OCI-LY7 (cell line): ENCODE measurements at regions not wholly inside any gene's neighbourhood (a gene's known extent, or its start where the extent isn't known, plus 50 kb on each side); places are given as distances from the start of the nearest gene placed in this dataset.

Source experiments
- BruUV-seq: library from RNA; stranded (reverse); fragments of 400-500 nt; replicated peaks from 2 replicates; lab custom pipeline; 2021; lab: Mats Ljungman, UMichigan
- CTCF ChIA-PET: fragments of 300-600 bp; sonication (Branson Sonifier 250); formaldehyde crosslinking; loops from one replicate; lab custom pipeline; 2022; ENCODE audit warnings: antibody characterized with exemption; ENCODE audit not compliant: unreplicated experiment; lab: Charles Lee
- POLR2A ChIA-PET: fragments of 300-600 bp; sonication (Branson Sonifier 250); formaldehyde crosslinking; loops from one replicate; lab custom pipeline; 2022; ENCODE audit warnings: antibody characterized with exemption; lab: Charles Lee
- DNase-seq: peaks from one replicate; pipeline ENCODE4 v3.0.0-alpha.2; 2015; ENCODE audit warnings: low spot score
- H2AFZ ChIP-seq: fragments of 200-600 bp; sonication (generic), shearing (Covaris generic); 2 replicates; pipeline ENCODE4 v1.6.1; 2014; ENCODE audit warnings: mild to moderate bottlenecking, antibody characterized with exemption, low read length, moderate library complexity
- H3K27ac ChIP-seq: fragments of 200-600 bp; sonication (generic); 2 replicates; pipeline ENCODE4 v1.5.1; 2014; ENCODE audit warnings: mixed run types, low read depth, mild to moderate bottlenecking, moderate library complexity, low read length, inconsistent platforms; ENCODE audit not compliant: poor library complexity, severe bottlenecking
- H3K36me3 ChIP-seq: fragments of 200-600 bp; sonication (generic); 2 replicates; pipeline ENCODE4 v1.6.1; 2014; ENCODE audit warnings: mild to moderate bottlenecking, antibody characterized with exemption, low read length, moderate library complexity, mixed read lengths; ENCODE audit not compliant: insufficient read depth
- H3K4me1 ChIP-seq: fragments of 200-600 bp; sonication (generic); 2 replicates; pipeline ENCODE4 v1.5.1; 2014; ENCODE audit warnings: mild to moderate bottlenecking, low read length; ENCODE audit not compliant: insufficient read depth, poor library complexity, severe bottlenecking
- H3K4me2 ChIP-seq: fragments of 200-600 bp; sonication (generic); 2 replicates; pipeline ENCODE4 v1.6.1; 2014; ENCODE audit warnings: mild to moderate bottlenecking, low read length
- H3K4me3 ChIP-seq: fragments of 200-600 bp; sonication (generic); 2 replicates; pipeline ENCODE4 v1.5.1; 2014; ENCODE audit warnings: mild to moderate bottlenecking, low read depth, low read length; ENCODE audit not compliant: poor library complexity, severe bottlenecking
- H3K79me2 ChIP-seq: fragments of 200-600 bp; sonication (generic); 2 replicates; pipeline ENCODE4 v1.6.1; 2016; ENCODE audit warnings: low read depth, mild to moderate bottlenecking, low read length, moderate library complexity, mixed read lengths; ENCODE audit not compliant: insufficient read depth
- H3K9me2 ChIP-seq: fragments of 200-600 bp; sonication (generic); 2 replicates; pipeline ENCODE4 v1.6.1; 2016; ENCODE audit warnings: mild to moderate bottlenecking, low read length, mixed read lengths; ENCODE audit not compliant: insufficient read depth
- H3K9me3 ChIP-seq: fragments of 200-600 bp; sonication (generic); 2 replicates; pipeline ENCODE4 v1.6.1; 2014; ENCODE audit warnings: mild to moderate bottlenecking, mixed run types, low read length, mixed read lengths
- H4K20me1 ChIP-seq: fragments of 200-600 bp; sonication (generic); 2 replicates; pipeline ENCODE4 v1.6.1; 2014; ENCODE audit warnings: mild to moderate bottlenecking, antibody characterized with exemption, low read length, moderate library complexity, mixed read lengths; ENCODE audit not compliant: insufficient read depth
- CTCF ChIP-seq: fragments of 200-600 bp; sonication (generic); conservative IDR thresholded peaks from 2 replicates; pipeline ENCODE4 v1.5.1; 2014; ENCODE audit warnings: mild to moderate bottlenecking, antibody characterized with exemption, low read length, moderate library complexity, mixed read lengths
- EZH2phosphoT487 ChIP-seq: fragments of 200-600 bp; sonication (generic); IDR thresholded peaks from 2 replicates; pipeline ENCODE4 v1.6.1; 2018; ENCODE audit warnings: low read depth, borderline replicate concordance, mild to moderate bottlenecking, mixed run types, antibody characterized with exemption, low read length, moderate library complexity, mixed read lengths
- intact Hi-C: fragments of 100-400 bp; cut with micrococcal nuclease; formaldehyde crosslinking; loops from one replicate; pipeline ENCODE4 v1.10.0; 2022; ENCODE audit not compliant: unreplicated experiment

DNA sequence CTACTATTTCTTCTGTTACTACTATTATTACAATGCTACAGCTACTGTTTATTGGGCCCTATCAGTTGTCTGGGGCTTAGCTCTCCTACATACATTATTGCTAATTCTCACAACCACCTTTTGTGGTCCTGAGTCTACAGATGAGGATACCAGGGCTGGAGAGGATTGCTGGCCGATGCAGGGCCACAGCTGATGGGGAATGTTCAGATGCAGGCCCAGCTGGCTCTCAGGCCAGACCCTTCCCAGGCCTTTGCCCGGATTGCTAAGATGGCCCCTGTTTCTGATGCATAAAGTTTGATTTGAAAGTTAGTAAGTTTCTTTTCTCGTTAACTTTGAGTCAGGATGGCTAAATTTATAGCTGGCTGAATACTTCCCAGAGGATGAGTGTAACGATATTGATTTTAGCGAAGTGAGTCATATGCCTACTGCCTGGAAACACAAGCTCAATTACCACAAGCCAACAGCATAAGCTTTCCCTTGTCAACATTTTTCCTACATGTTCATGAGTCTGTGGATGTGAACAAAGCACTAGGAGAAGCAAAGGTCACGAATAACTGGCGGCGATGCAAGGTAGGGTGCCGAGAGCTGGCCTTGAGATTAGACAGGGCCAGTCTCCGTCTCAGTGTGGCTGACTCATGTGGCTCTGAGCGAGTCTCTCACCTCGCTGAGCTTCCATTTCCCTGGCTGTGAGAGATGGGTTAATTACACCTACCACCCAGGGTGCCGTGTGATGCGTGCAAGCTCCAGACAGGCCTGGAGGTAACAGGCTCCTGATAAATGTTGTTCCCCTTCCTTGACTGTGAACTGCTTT, 111.0 kb downstream of the BEGAIN start:
- BruUV-seq = no TSS peak
- H3K36me3 ChIP-seq = no peaks in the 10 kb centered on the region
- H3K4me2 ChIP-seq = no peak overlapping the region
- intact Hi-C loops = no loop called here
- ChIA-PET POLR2A (interaction anchor here (0.6 to 0.8 kb wide), 3 partner anchors 11 to 964 kb away, joined by 3 to 4 read pairs (median 4); no protein-coding TSS in a partner anchor), CTCF (no interaction called here)
- no peak overlapping the region for H3K4me3 ChIP-seq
- no peaks in the 10 kb centered on the region for H3K9me2 ChIP-seq
- H3K4me1 ChIP-seq = no peaks in the 10 kb centered on the region
- H3K9me3 ChIP-seq = no peaks in the 10 kb centered on the region
- no peak for DNase-seq
- H3K79me2 ChIP-seq = no peaks in the 10 kb centered on the region
- no peak overlapping the region for H2AFZ ChIP-seq
- no peaks in the 10 kb centered on the region; the same call in 1 of the 2 replicates for H4K20me1 ChIP-seq
- H3K27ac ChIP-seq = no peak overlapping the region
- TF ChIP-seq CTCF (no peak), EZH2phosphoT487 (no peak)

DNA sequence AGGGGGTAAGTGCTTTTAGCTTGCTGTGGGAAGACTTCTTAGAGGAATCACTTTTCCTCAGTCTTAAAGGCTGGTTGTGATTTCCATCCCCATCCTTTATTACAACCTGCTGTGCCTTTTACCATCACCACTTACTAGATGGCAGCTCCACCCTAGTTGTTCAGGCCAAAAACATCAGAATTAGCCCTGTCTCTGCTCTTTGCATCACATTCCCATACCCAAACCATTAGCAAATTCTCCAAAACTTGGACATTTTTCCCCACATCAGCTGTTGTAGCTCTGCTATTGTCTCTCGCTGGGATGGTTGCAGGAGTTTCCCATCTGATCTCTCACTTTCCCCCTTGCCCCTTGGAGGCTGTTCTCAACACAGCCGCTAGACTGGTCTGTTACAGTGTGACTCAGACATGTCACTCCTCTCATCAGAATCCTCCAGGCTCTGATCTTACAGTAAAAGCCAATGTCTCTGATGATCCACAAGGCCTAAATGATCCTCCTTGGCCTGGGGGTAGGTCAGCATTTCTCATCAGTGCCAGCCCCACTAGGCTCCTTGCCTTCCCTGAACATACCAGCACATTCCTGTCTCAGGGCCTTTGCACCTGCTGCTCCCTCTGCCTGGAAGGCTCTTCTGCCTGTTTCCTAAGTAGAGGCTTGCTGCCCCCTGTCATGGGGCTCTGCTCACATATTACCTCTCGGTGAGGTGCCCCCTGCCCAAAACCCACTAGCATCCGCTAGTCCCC, 102.5 kb downstream of the BEGAIN start:
- POLR2A ChIA-PET = no interaction called here
- no peaks in the 10 kb centered on the region for H3K9me2 ChIP-seq
- H3K27ac ChIP-seq = no peak overlapping the region
- intact Hi-C loops = no loop called here
- H2AFZ ChIP-seq = no peak overlapping the region
- TF ChIP-seq EZH2phosphoT487 = no peak
- TF ChIP-seq CTCF = no peak
- BruUV-seq = no TSS peak
- CTCF ChIA-PET = no interaction called here
- no peak overlapping the region for H3K4me3 ChIP-seq
- no peak for DNase-seq
- no peak overlapping the region for H3K4me2 ChIP-seq
- H3K9me3 ChIP-seq = no peaks in the 10 kb centered on the region
- H3K4me1 ChIP-seq = no peaks in the 10 kb centered on the region
- no peaks in the 10 kb centered on the region for H4K20me1 ChIP-seq
- H3K36me3 ChIP-seq = no peaks in the 10 kb centered on the region
- no peaks in the 10 kb centered on the region for H3K79me2 ChIP-seq
